HepG2 (cell line): ENCODE measurements at regions not wholly inside any gene's neighbourhood (a gene's known extent, or its start where the extent isn't known, plus 50 kb on each side); places are given as distances from the start of the nearest gene placed in this dataset.

ENCODE experiments used
- DPF2 ChIP-seq: sonication (generic); formaldehyde crosslinking; IDR thresholded peaks from 2 replicates; pipeline ENCODE4 v1.4.0; 2020; ENCODE audit warnings: mild to moderate bottlenecking, low read depth, missing genetic modification reagents, borderline replicate concordance
- FOXM1 ChIP-seq: sonication (generic); formaldehyde crosslinking; IDR thresholded peaks from 2 replicates; pipeline ENCODE4 v1.5.0; 2020; ENCODE audit warnings: missing genetic modification reagents
- GTF3A ChIP-seq: sonication (generic); formaldehyde crosslinking; conservative IDR thresholded peaks from 2 replicates; pipeline ENCODE4 v1.4.0; 2020; ENCODE audit warnings: mild to moderate bottlenecking, missing genetic modification reagents
- HNRNPH1 ChIP-seq: fragments of 200-400 bp; formaldehyde crosslinking; optimal IDR thresholded peaks from 2 replicates; pipeline ENCODE3; 2017; ENCODE audit warnings: mild to moderate bottlenecking, low read depth, low read length
- REL ChIP-seq: sonication (generic); formaldehyde crosslinking; conservative IDR thresholded peaks from 2 replicates; pipeline ENCODE4 v1.8.0; 2022; ENCODE audit warnings: mild to moderate bottlenecking, missing genetic modification reagents, moderate library complexity
- SAFB2 ChIP-seq: sonication (generic); formaldehyde crosslinking; IDR thresholded peaks from 2 replicates; pipeline ENCODE4 v1.5.1; 2020; ENCODE audit warnings: missing genetic modification reagents, low read depth, mild to moderate bottlenecking, borderline replicate concordance
- TAF15 ChIP-seq: fragments of 200-400 bp; formaldehyde crosslinking; IDR thresholded peaks from one replicate; pipeline ENCODE4 v1.6.1; 2018; ENCODE audit warnings: mild to moderate bottlenecking, low read depth, low read length; ENCODE audit not compliant: poor library complexity, severe bottlenecking
- ZNF788 ChIP-seq: sonication (generic); formaldehyde crosslinking; IDR thresholded peaks from 2 replicates; pipeline ENCODE4 v1.5.0; 2020; ENCODE audit warnings: mild to moderate bottlenecking, missing genetic modification reagents, borderline replicate concordance
- TF ChIP-seq, protein P1 (sequence below), 2 experiments: IDR thresholded peaks; 2 replicates each; pipeline ENCODE4 v1.6.1; 2011 to 2012; ENCODE audit warnings: low read length in 2 of 2, borderline replicate concordance in 1 of 2, low read depth in 1 of 2, mild to moderate bottlenecking in 1 of 2, moderate library complexity in 1 of 2
- TF ChIP-seq, protein P2 (sequence below): sonication (generic); formaldehyde crosslinking; IDR thresholded peaks from 2 replicates; pipeline ENCODE4 v1.5.0; 2020; ENCODE audit warnings: mild to moderate bottlenecking, missing genetic modification reagents, moderate library complexity
- TF ChIP-seq, protein P3 (sequence below): sonication (generic); formaldehyde crosslinking; IDR thresholded peaks from 2 replicates; pipeline ENCODE4 v1.4.0; 2020; ENCODE audit warnings: missing genetic modification reagents
- TF ChIP-seq, protein P4 (sequence below): sonication (generic); formaldehyde crosslinking; IDR thresholded peaks from 2 replicates; pipeline ENCODE4 v1.8.0; 2022; ENCODE audit warnings: low read depth, missing genetic modification reagents
- TF ChIP-seq, protein P5 (sequence below): sonication (generic); formaldehyde crosslinking; IDR thresholded peaks from 2 replicates; pipeline ENCODE4 v1.8.1; 2023; ENCODE audit warnings: missing genetic modification reagents, inconsistent platforms, borderline replicate concordance

DNA sequence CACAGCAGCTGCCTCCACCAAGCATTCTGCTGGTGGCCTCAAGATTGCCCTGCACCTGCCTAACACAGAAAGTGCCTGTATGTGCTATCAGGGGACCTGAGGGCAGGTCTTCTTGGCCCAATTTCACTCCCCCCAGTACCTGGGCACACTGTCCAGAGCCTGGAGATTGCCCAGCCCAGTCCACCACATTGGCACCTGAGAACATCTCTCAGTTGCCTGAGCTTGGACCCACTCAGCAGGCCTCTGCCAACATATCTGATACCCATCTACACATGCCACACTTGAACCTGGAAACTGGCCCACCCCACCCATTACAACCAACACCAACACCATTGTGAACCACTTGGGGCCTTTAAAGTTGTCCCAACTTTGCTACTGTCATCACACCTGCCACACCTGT lies 1523.1 kb upstream of the CDH9 start:
- TF ChIP-seq, protein P1, sequence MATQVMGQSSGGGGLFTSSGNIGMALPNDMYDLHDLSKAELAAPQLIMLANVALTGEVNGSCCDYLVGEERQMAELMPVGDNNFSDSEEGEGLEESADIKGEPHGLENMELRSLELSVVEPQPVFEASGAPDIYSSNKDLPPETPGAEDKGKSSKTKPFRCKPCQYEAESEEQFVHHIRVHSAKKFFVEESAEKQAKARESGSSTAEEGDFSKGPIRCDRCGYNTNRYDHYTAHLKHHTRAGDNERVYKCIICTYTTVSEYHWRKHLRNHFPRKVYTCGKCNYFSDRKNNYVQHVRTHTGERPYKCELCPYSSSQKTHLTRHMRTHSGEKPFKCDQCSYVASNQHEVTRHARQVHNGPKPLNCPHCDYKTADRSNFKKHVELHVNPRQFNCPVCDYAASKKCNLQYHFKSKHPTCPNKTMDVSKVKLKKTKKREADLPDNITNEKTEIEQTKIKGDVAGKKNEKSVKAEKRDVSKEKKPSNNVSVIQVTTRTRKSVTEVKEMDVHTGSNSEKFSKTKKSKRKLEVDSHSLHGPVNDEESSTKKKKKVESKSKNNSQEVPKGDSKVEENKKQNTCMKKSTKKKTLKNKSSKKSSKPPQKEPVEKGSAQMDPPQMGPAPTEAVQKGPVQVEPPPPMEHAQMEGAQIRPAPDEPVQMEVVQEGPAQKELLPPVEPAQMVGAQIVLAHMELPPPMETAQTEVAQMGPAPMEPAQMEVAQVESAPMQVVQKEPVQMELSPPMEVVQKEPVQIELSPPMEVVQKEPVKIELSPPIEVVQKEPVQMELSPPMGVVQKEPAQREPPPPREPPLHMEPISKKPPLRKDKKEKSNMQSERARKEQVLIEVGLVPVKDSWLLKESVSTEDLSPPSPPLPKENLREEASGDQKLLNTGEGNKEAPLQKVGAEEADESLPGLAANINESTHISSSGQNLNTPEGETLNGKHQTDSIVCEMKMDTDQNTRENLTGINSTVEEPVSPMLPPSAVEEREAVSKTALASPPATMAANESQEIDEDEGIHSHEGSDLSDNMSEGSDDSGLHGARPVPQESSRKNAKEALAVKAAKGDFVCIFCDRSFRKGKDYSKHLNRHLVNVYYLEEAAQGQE (IDR thresholded peaks at IDR 0.05; ENCODE audit: borderline replicate concordance in 1 of 2, low read depth in 1 of 2, low read length in 2 of 2): no peak
- TF ChIP-seq GTF3A (no peak), ZNF788 (no peak), FOXM1 (CRISPR knock-in tag) (no peak), DPF2 (CRISPR knock-in tag) (no peak), HNRNPH1 (no peak), SAFB2 (CRISPR knock-in tag) (no peak), REL (CRISPR knock-in tag) (no peak), TAF15 (no peak)
- TF ChIP-seq, protein P2, sequence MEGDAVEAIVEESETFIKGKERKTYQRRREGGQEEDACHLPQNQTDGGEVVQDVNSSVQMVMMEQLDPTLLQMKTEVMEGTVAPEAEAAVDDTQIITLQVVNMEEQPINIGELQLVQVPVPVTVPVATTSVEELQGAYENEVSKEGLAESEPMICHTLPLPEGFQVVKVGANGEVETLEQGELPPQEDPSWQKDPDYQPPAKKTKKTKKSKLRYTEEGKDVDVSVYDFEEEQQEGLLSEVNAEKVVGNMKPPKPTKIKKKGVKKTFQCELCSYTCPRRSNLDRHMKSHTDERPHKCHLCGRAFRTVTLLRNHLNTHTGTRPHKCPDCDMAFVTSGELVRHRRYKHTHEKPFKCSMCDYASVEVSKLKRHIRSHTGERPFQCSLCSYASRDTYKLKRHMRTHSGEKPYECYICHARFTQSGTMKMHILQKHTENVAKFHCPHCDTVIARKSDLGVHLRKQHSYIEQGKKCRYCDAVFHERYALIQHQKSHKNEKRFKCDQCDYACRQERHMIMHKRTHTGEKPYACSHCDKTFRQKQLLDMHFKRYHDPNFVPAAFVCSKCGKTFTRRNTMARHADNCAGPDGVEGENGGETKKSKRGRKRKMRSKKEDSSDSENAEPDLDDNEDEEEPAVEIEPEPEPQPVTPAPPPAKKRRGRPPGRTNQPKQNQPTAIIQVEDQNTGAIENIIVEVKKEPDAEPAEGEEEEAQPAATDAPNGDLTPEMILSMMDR: no peak
- TF ChIP-seq, protein P3, sequence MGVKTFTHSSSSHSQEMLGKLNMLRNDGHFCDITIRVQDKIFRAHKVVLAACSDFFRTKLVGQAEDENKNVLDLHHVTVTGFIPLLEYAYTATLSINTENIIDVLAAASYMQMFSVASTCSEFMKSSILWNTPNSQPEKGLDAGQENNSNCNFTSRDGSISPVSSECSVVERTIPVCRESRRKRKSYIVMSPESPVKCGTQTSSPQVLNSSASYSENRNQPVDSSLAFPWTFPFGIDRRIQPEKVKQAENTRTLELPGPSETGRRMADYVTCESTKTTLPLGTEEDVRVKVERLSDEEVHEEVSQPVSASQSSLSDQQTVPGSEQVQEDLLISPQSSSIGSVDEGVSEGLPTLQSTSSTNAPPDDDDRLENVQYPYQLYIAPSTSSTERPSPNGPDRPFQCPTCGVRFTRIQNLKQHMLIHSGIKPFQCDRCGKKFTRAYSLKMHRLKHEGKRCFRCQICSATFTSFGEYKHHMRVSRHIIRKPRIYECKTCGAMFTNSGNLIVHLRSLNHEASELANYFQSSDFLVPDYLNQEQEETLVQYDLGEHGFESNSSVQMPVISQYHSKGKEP (CRISPR knock-in tag): no peak
- TF ChIP-seq, protein P4, sequence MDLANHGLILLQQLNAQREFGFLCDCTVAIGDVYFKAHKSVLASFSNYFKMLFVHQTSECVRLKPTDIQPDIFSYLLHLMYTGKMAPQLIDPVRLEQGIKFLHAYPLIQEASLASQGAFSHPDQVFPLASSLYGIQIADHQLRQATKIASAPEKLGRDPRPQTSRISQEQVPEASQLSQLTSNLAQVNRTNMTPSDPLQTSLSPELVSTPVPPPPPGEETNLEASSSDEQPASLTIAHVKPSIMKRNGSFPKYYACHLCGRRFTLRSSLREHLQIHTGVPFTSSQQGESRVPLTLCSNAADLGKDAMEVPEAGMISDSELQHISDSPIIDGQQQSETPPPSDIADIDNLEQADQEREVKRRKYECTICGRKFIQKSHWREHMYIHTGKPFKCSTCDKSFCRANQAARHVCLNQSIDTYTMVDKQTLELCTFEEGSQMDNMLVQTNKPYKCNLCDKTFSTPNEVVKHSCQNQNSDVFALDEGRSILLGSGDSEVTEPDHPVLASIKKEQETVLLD (CRISPR knock-in tag): no peak
- TF ChIP-seq, protein P5, sequence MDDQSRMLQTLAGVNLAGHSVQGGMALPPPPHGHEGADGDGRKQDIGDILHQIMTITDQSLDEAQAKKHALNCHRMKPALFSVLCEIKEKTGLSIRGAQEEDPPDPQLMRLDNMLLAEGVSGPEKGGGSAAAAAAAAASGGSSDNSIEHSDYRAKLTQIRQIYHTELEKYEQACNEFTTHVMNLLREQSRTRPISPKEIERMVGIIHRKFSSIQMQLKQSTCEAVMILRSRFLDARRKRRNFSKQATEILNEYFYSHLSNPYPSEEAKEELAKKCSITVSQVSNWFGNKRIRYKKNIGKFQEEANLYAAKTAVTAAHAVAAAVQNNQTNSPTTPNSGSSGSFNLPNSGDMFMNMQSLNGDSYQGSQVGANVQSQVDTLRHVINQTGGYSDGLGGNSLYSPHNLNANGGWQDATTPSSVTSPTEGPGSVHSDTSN (CRISPR knock-in tag): no peak
